Gastrocnemius medialis (tissue), 4 donors: ENCODE measurements at regions not wholly inside any gene's neighbourhood (a gene's known extent, or its start where the extent isn't known, plus 50 kb on each side); places are given as distances from the start of the nearest gene placed in this dataset.

Source experiments
- CTCF ChIP-seq, 5 experiments: fragments of 450-650 bp in 3 of 5; fragments of 200-600 bp in 2 of 5; sonication (generic) in 2 of 5; IDR thresholded peaks in 4 of 5; conservative IDR thresholded peaks in 1 of 5; 1 replicate in 4 of 5; 2 replicates in 1 of 5; pipeline ENCODE4 v1.5.1; 2016 to 2019; ENCODE audit warnings: antibody characterized with exemption in 5 of 5, mild to moderate bottlenecking in 3 of 5, moderate library complexity in 3 of 5
- POLR2A ChIP-seq, 2 donors: fragments of 450-650 bp; IDR thresholded peaks; one replicate each; pipeline ENCODE4 v1.6.1; 2017; ENCODE audit warnings: antibody characterized with exemption in 2 of 2, mild to moderate bottlenecking in 2 of 2, moderate library complexity in 2 of 2

GRCh38 chr12:87165733-87166375 is 863.3 kb downstream of the C12orf50 start:
- TF ChIP-seq POLR2A (IDR thresholded peaks at IDR 0.05) (no peak), CTCF (IDR thresholded peaks at IDR 0.05 in 4 of 5, conservative IDR thresholded peaks at IDR 0.05 in 1 of 5) (no peak)
